ENCODE measurements at regions not wholly inside any gene's neighbourhood (a gene's known extent, or its start where the extent isn't known, plus 50 kb on each side); places are given as distances from the start of the nearest gene placed in this dataset.
"Not testable (repeated sequence)": the region's sequence is repeated elsewhere in the genome, so short reads cannot be mapped to it uniquely, and the experiment has no call there.

DNA sequence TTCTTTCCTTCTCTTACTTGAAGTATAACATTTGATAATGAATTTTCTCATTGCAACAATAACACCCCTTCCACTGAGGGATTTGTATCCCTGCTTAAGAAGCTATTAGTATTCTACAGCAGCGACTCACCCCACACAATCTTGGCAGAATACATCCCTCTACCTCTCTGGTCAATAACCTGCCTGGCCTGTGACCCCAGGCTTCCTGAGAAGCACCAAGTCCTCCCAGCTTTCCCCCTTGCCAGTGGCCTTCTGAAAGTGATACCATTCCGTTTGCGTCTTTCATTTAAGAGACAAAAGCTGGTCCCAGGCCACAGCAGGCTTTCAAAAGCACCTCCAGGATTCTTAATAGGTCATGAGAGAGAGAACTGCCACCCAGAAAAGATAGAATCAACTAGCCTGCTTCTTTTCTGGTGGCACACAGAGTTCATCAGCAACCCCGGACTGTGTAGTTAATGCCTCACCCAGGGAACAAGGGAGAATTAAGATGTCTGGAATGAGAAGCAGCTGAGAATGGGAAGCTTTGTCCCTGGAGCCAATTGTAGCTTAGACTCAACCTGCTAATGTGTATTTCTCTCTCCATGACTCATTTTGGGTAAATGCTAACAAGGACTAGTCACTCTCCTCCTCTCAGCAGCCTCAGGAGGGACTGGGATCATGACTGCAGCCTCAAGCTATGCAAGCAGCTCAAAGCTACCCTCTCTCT, 101.0 kb upstream of the CPNE4 start:
- H3K27me3 ChIP-seq (ENCODE audit: control insufficient read depth in 3 of 3, insufficient read depth in 3 of 3, low read length in 3 of 3) = no peaks in the 10 kb centered on the region

GRCh38 chr3:132136334-132136716, 101.5 kb upstream of the CPNE4 start:
- no peak overlapping the region for H3K9ac ChIP-seq (ENCODE audit: low read depth in 1 of 3, low read length in 3 of 3)

More for the DNA sequence above, 101.0 kb upstream of the CPNE4 start:
- H3K9ac ChIP-seq (ENCODE audit: low read depth in 1 of 3, low read length in 3 of 3) = no peak overlapping the region
- no peaks in the 10 kb centered on the region for H3K4me1 ChIP-seq (ENCODE audit: control insufficient read depth in 3 of 3, insufficient read depth in 3 of 3, low read length in 3 of 3)
- peaks cover 0 to 5% (median 1%) of the 10 kb centered on the region in 3 donors for H3K9me3 ChIP-seq (ENCODE audit: control insufficient read depth in 3 of 3, low read length in 3 of 3)
- no peak overlapping the region for H3K27ac ChIP-seq (ENCODE audit: low read depth, low read length)
- H3K4me3 ChIP-seq (ENCODE audit: low read length in 3 of 3) = no peak overlapping the region
- no peaks in the 10 kb centered on the region for H3K36me3 ChIP-seq (ENCODE audit: control insufficient read depth in 3 of 3, insufficient read depth in 3 of 3, low read length in 3 of 3)

DNA sequence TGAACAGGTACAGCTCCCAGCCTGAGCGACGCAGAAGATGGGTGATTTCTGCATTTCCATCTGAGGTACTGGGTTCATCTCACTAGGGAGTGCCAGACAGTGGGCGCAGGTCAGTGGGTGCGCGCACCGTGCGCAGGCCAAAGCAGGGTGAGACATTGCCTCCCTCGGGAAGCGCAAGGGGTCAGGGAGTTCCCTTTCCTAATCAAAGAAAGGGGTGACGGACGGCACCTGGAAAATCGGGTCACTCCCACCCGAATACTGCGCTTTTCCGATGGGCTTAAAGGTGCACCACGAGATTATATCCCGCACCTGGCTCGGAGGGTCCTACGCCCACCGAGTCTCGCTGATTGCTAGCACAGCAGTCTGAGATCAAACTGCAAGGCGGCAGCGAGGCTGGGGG, 102.1 kb upstream of the CPNE4 start:
- H3K27me3 ChIP-seq (ENCODE audit: control insufficient read depth in 3 of 3, insufficient read depth in 3 of 3, low read length in 3 of 3); H3K9me3 ChIP-seq (ENCODE audit: control insufficient read depth in 3 of 3, low read length in 3 of 3); H3K36me3 ChIP-seq (ENCODE audit: control insufficient read depth in 3 of 3, insufficient read depth in 3 of 3, low read length in 3 of 3); H3K4me3 ChIP-seq (ENCODE audit: low read length in 3 of 3); H3K4me1 ChIP-seq (ENCODE audit: control insufficient read depth in 3 of 3, insufficient read depth in 3 of 3, low read length in 3 of 3); H3K9ac ChIP-seq (ENCODE audit: low read depth in 1 of 3, low read length in 3 of 3); H3K27ac ChIP-seq (ENCODE audit: low read depth, low read length): not testable (repeated sequence)

More at GRCh38 chr3:132136334-132136716, 101.5 kb upstream of the CPNE4 start:
- no peak overlapping the region for H3K4me3 ChIP-seq (ENCODE audit: low read length in 3 of 3)
- no peaks in the 10 kb centered on the region for H3K36me3 ChIP-seq (ENCODE audit: control insufficient read depth in 3 of 3, insufficient read depth in 3 of 3, low read length in 3 of 3)
- H3K27ac ChIP-seq (ENCODE audit: low read depth, low read length) = no peak overlapping the region
- H3K27me3 ChIP-seq (ENCODE audit: control insufficient read depth in 3 of 3, insufficient read depth in 3 of 3, low read length in 3 of 3) = no peaks in the 10 kb centered on the region
- peaks cover 0 to 5% (median 0%) of the 10 kb centered on the region in 3 donors for H3K9me3 ChIP-seq (ENCODE audit: control insufficient read depth in 3 of 3, low read length in 3 of 3)
- H3K4me1 ChIP-seq (ENCODE audit: control insufficient read depth in 3 of 3, insufficient read depth in 3 of 3, low read length in 3 of 3) = no peaks in the 10 kb centered on the region

GRCh38 chr3:132145833-132146232, 111.0 kb upstream of the CPNE4 start:
- Histone ChIP-seq H3K9ac (ENCODE audit: low read depth in 1 of 3, low read length in 3 of 3) (no peak overlapping the region), H3K4me1 (ENCODE audit: control insufficient read depth in 3 of 3, insufficient read depth in 3 of 3, low read length in 3 of 3) (no peaks in the 10 kb centered on the region), H3K9me3 (ENCODE audit: control insufficient read depth in 3 of 3, low read length in 3 of 3) (no peaks in the 10 kb centered on the region), H3K27me3 (ENCODE audit: control insufficient read depth in 3 of 3, insufficient read depth in 3 of 3, low read length in 3 of 3) (no peaks in the 10 kb centered on the region), H3K27ac (ENCODE audit: low read depth, low read length) (no peak overlapping the region), H3K4me3 (ENCODE audit: low read length in 3 of 3) (no peak overlapping the region), H3K36me3 (ENCODE audit: control insufficient read depth in 3 of 3, insufficient read depth in 3 of 3, low read length in 3 of 3) (no peaks in the 10 kb centered on the region)

- Histone ChIP-seq H3K27ac (ENCODE audit: low read depth, low read length) (no peak overlapping the region), H3K36me3 (ENCODE audit: control insufficient read depth in 3 of 3, insufficient read depth in 3 of 3, low read length in 3 of 3) (no peaks in the 10 kb centered on the region), H3K4me1 (ENCODE audit: control insufficient read depth in 3 of 3, insufficient read depth in 3 of 3, low read length in 3 of 3) (no peaks in the 10 kb centered on the region), H3K27me3 (ENCODE audit: control insufficient read depth in 3 of 3, insufficient read depth in 3 of 3, low read length in 3 of 3) (no peaks in the 10 kb centered on the region), H3K9ac (ENCODE audit: low read depth in 1 of 3, low read length in 3 of 3) (no peak overlapping the region), H3K9me3 (ENCODE audit: control insufficient read depth in 3 of 3, low read length in 3 of 3) (no peaks in the 10 kb centered on the region), H3K4me3 (ENCODE audit: low read length in 3 of 3) (no peak overlapping the region)
Observed at GRCh38 chr3:132154619-132155018, 119.8 kb upstream of the CPNE4 start.

DNA sequence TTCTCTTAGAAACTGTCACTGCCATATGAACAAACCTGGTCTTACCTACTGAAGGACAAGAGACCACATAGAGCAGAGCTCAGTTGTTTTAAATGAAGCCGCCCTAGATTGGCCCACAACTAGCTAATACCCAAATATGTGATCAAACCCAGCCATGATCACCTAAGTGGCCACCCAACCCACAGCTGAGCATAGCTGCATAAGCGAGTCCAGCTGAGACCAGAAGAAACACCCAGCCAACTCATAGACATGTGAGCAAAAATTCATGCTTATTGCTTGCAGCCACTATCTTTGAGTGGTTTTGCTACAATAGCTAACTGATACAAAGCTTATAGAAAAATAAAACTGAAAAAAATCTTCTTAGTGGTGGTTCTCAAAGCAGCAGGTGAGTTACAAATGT, 124.3 kb upstream of the CPNE4 start:
- Histone ChIP-seq H3K4me3 (ENCODE audit: low read length in 3 of 3) (no peak overlapping the region), H3K9me3 (ENCODE audit: control insufficient read depth in 3 of 3, low read length in 3 of 3) (no peaks in the 10 kb centered on the region), H3K27ac (ENCODE audit: low read depth, low read length) (no peak overlapping the region), H3K27me3 (ENCODE audit: control insufficient read depth in 3 of 3, insufficient read depth in 3 of 3, low read length in 3 of 3) (no peaks in the 10 kb centered on the region), H3K4me1 (ENCODE audit: control insufficient read depth in 3 of 3, insufficient read depth in 3 of 3, low read length in 3 of 3) (no peaks in the 10 kb centered on the region), H3K9ac (ENCODE audit: low read depth in 1 of 3, low read length in 3 of 3) (no peak overlapping the region), H3K36me3 (ENCODE audit: control insufficient read depth in 3 of 3, insufficient read depth in 3 of 3, low read length in 3 of 3) (no peaks in the 10 kb centered on the region)

- H3K4me3 ChIP-seq (ENCODE audit: low read length in 3 of 3) = no peak overlapping the region
- no peak overlapping the region for H3K27ac ChIP-seq (ENCODE audit: low read depth, low read length)
- no peaks in the 10 kb centered on the region for H3K4me1 ChIP-seq (ENCODE audit: control insufficient read depth in 3 of 3, insufficient read depth in 3 of 3, low read length in 3 of 3)
- no peaks in the 10 kb centered on the region for H3K27me3 ChIP-seq (ENCODE audit: control insufficient read depth in 3 of 3, insufficient read depth in 3 of 3, low read length in 3 of 3)
- H3K9ac ChIP-seq (ENCODE audit: low read depth in 1 of 3, low read length in 3 of 3) = no peak overlapping the region
- no peaks in the 10 kb centered on the region for H3K9me3 ChIP-seq (ENCODE audit: control insufficient read depth in 3 of 3, low read length in 3 of 3)
- no peaks in the 10 kb centered on the region for H3K36me3 ChIP-seq (ENCODE audit: control insufficient read depth in 3 of 3, insufficient read depth in 3 of 3, low read length in 3 of 3)
Observed at GRCh38 chr3:132160198-132160597, 125.4 kb upstream of the CPNE4 start.

DNA sequence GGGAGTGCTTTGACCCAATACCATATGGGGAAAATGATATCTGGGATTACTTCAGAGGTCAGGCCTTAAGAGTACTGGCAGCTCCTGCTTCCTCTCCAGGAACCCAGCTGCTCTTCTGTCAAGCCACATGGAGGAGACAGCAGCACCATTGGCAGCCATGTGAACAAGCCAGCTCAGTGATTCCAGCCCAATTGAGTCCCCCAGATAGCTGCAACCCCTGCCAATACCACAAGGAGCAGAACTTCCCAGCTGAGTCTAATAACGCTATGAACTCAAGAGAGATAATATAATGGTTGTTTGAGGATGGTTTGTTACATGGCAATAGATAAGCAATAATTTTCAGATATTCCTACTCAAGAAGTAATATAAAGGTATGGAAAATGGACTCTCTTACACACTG, 126.8 kb upstream of the CPNE4 start:
- Histone ChIP-seq H3K27me3 (ENCODE audit: control insufficient read depth in 3 of 3, insufficient read depth in 3 of 3, low read length in 3 of 3) (no peaks in the 10 kb centered on the region), H3K36me3 (ENCODE audit: control insufficient read depth in 3 of 3, insufficient read depth in 3 of 3, low read length in 3 of 3) (no peaks in the 10 kb centered on the region), H3K9ac (ENCODE audit: low read depth in 1 of 3, low read length in 3 of 3) (no peak overlapping the region), H3K27ac (ENCODE audit: low read depth, low read length) (no peak overlapping the region), H3K9me3 (ENCODE audit: control insufficient read depth in 3 of 3, low read length in 3 of 3) (no peaks in the 10 kb centered on the region), H3K4me1 (ENCODE audit: control insufficient read depth in 3 of 3, insufficient read depth in 3 of 3, low read length in 3 of 3) (no peaks in the 10 kb centered on the region), H3K4me3 (ENCODE audit: low read length in 3 of 3) (no peak overlapping the region)

- Histone ChIP-seq H3K4me1 (ENCODE audit: control insufficient read depth in 3 of 3, insufficient read depth in 3 of 3, low read length in 3 of 3) (no peaks in the 10 kb centered on the region), H3K9ac (ENCODE audit: low read depth in 1 of 3, low read length in 3 of 3) (no peak overlapping the region)
Observed at GRCh38 chr3:132164469-132165092, 129.8 kb upstream of the CPNE4 start.

GRCh38 chr3:132167870-132168269, 133.1 kb upstream of the CPNE4 start:
- H3K27ac ChIP-seq (ENCODE audit: low read depth, low read length) = no peak overlapping the region
- no peaks in the 10 kb centered on the region for H3K4me1 ChIP-seq (ENCODE audit: control insufficient read depth in 3 of 3, insufficient read depth in 3 of 3, low read length in 3 of 3)
- H3K4me3 ChIP-seq (ENCODE audit: low read length in 3 of 3) = no peak overlapping the region
- no peaks in the 10 kb centered on the region for H3K36me3 ChIP-seq (ENCODE audit: control insufficient read depth in 3 of 3, insufficient read depth in 3 of 3, low read length in 3 of 3)
- H3K9ac ChIP-seq (ENCODE audit: low read depth in 1 of 3, low read length in 3 of 3) = no peak overlapping the region
- H3K27me3 ChIP-seq (ENCODE audit: control insufficient read depth in 3 of 3, insufficient read depth in 3 of 3, low read length in 3 of 3) = no peaks in the 10 kb centered on the region
- no peaks in the 10 kb centered on the region for H3K9me3 ChIP-seq (ENCODE audit: control insufficient read depth in 3 of 3, low read length in 3 of 3)

More at GRCh38 chr3:132164469-132165092, 129.8 kb upstream of the CPNE4 start:
- no peak overlapping the region for H3K27ac ChIP-seq (ENCODE audit: low read depth, low read length)
- no peaks in the 10 kb centered on the region for H3K36me3 ChIP-seq (ENCODE audit: control insufficient read depth in 3 of 3, insufficient read depth in 3 of 3, low read length in 3 of 3)
- H3K27me3 ChIP-seq (ENCODE audit: control insufficient read depth in 3 of 3, insufficient read depth in 3 of 3, low read length in 3 of 3) = no peaks in the 10 kb centered on the region
- H3K4me3 ChIP-seq (ENCODE audit: low read length in 3 of 3) = no peak overlapping the region
- no peaks in the 10 kb centered on the region for H3K9me3 ChIP-seq (ENCODE audit: control insufficient read depth in 3 of 3, low read length in 3 of 3)
